OCI-LY1 (cell line): ENCODE measurements at regions not wholly inside any gene's neighbourhood (a gene's known extent, or its start where the extent isn't known, plus 50 kb on each side); places are given as distances from the start of the nearest gene placed in this dataset.

Experiments used
- H2AFZ ChIP-seq: fragments of 200-600 bp; sonication (generic), shearing (Covaris generic); 2 replicates; pipeline ENCODE4 v1.6.0; 2014; ENCODE audit warnings: antibody characterized with exemption, mild to moderate bottlenecking, low read length
- H3F3A ChIP-seq: fragments of 200-600 bp; sonication (generic), shearing (Covaris generic); 2 replicates; pipeline ENCODE4 v1.6.0; 2014; ENCODE audit warnings: mild to moderate bottlenecking, antibody characterized with exemption, low read length, moderate library complexity; ENCODE audit not compliant: insufficient read depth
- H3K27ac ChIP-seq: fragments of 200-600 bp; sonication (generic); 2 replicates; pipeline ENCODE4 v1.5.1; 2014; ENCODE audit warnings: low read length, mixed run types, mild to moderate bottlenecking, low read depth; ENCODE audit not compliant: poor library complexity, severe bottlenecking
- H3K27me3 ChIP-seq: fragments of 200-600 bp; sonication (generic); 2 replicates; pipeline ENCODE4 v1.6.0; 2014; ENCODE audit warnings: antibody characterized with exemption, mild to moderate bottlenecking, low read length, moderate library complexity; ENCODE audit not compliant: insufficient read depth
- H3K36me3 ChIP-seq: fragments of 200-600 bp; sonication (generic); 2 replicates; pipeline ENCODE4 v1.6.1; 2014; ENCODE audit warnings: mild to moderate bottlenecking, antibody characterized with exemption, low read length, moderate library complexity, mixed read lengths; ENCODE audit not compliant: insufficient read depth
- H3K4me1 ChIP-seq: fragments of 200-600 bp; sonication (generic); 2 replicates; pipeline ENCODE4 v1.5.1; 2014; ENCODE audit warnings: mild to moderate bottlenecking, low read length, moderate library complexity; ENCODE audit not compliant: insufficient read depth, severe bottlenecking
- H3K4me2 ChIP-seq: fragments of 200-600 bp; sonication (generic), shearing (Covaris generic); 2 replicates; pipeline ENCODE4 v1.6.1; 2014; ENCODE audit warnings: low read length
- H3K4me3 ChIP-seq: fragments of 200-600 bp; sonication (generic); 2 replicates; pipeline ENCODE4 v1.5.1; 2014; ENCODE audit warnings: low read length, low read depth, mild to moderate bottlenecking, mixed read lengths; ENCODE audit not compliant: poor library complexity, severe bottlenecking
- H3K79me2 ChIP-seq: fragments of 200-600 bp; shearing (Covaris generic); 2 replicates; pipeline ENCODE4 v1.6.1; 2016; ENCODE audit warnings: mixed run types, low read length, mixed read lengths; ENCODE audit not compliant: insufficient read depth
- H3K9ac ChIP-seq: fragments of 200-600 bp; sonication (generic), shearing (Covaris generic); 2 replicates; pipeline ENCODE4 v1.6.1; 2014; ENCODE audit warnings: mild to moderate bottlenecking, low read length, mixed read lengths
- H3K9me2 ChIP-seq: fragments of 200-600 bp; sonication (generic), shearing (Covaris generic); 2 replicates; pipeline ENCODE4 v1.6.1; 2014; ENCODE audit warnings: low read depth, mild to moderate bottlenecking, low read length, mixed read lengths
- H3K9me3 ChIP-seq: fragments of 200-600 bp; shearing (Covaris generic); 2 replicates; pipeline ENCODE4 v1.6.1; 2014; ENCODE audit warnings: low read length, mixed read lengths
- H4K20me1 ChIP-seq: fragments of 200-600 bp; sonication (generic), shearing (Covaris generic); 2 replicates; pipeline ENCODE4 v1.6.0; 2016; ENCODE audit warnings: mild to moderate bottlenecking, low read length; ENCODE audit not compliant: insufficient read depth
- CTCF ChIP-seq: fragments of 200-600 bp; sonication (generic), shearing (Covaris generic); IDR thresholded peaks from 2 replicates; pipeline ENCODE4 v1.5.1; 2017; ENCODE audit warnings: mild to moderate bottlenecking, antibody characterized with exemption, low read length, moderate library complexity, mixed read lengths
- EZH2 ChIP-seq: fragments of 200-600 bp; sonication (generic), shearing (Covaris generic); IDR thresholded peaks from 2 replicates; pipeline ENCODE4 v1.8.0; 2017; ENCODE audit warnings: borderline replicate concordance, mixed run types, mild to moderate bottlenecking, antibody characterized with exemption, low read length, moderate library complexity, mixed read lengths

- TF ChIP-seq EZH2 (no peak), CTCF (no peak)
- Histone ChIP-seq H3K79me2 (no peaks in the 10 kb centered on the region), H3K4me1 (no peaks in the 10 kb centered on the region), H3K36me3 (no peaks in the 10 kb centered on the region), H3K27me3 (no peaks in the 10 kb centered on the region), H4K20me1 (no peaks in the 10 kb centered on the region), H3K9me3 (no peaks in the 10 kb centered on the region), H3F3A (no peaks in the 10 kb centered on the region), H3K9me2 (no peaks in the 10 kb centered on the region), H2AFZ (no peak overlapping the region), H3K9ac (no peak overlapping the region), H3K4me2 (no peak overlapping the region), H3K27ac (no peak overlapping the region), H3K4me3 (no peak overlapping the region)
Measured at GRCh38 chr22:34067031-34067430, 146.8 kb upstream of the LARGE1 start.

GRCh38 chr22:34068001-34068400 lies 147.7 kb upstream of the LARGE1 start:
- Histone ChIP-seq H3K4me1 (no peaks in the 10 kb centered on the region), H3K9me2 (no peaks in the 10 kb centered on the region), H2AFZ (no peak overlapping the region), H3K36me3 (no peaks in the 10 kb centered on the region), H4K20me1 (no peaks in the 10 kb centered on the region), H3K27me3 (no peaks in the 10 kb centered on the region), H3K4me2 (no peak overlapping the region), H3K27ac (no peak overlapping the region), H3F3A (no peaks in the 10 kb centered on the region), H3K9ac (no peak overlapping the region), H3K79me2 (no peaks in the 10 kb centered on the region), H3K9me3 (no peaks in the 10 kb centered on the region), H3K4me3 (no peak overlapping the region)
- TF ChIP-seq EZH2 (no peak), CTCF (no peak)

- no peak overlapping the region for H2AFZ ChIP-seq
- no peaks in the 10 kb centered on the region for H3K79me2 ChIP-seq
- no peak overlapping the region for H3K4me2 ChIP-seq
- no peaks in the 10 kb centered on the region for H3F3A ChIP-seq
- H3K27me3 ChIP-seq, result no peaks in the 10 kb centered on the region
- no peaks in the 10 kb centered on the region for H3K36me3 ChIP-seq
- no peaks in the 10 kb centered on the region for H3K9me2 ChIP-seq
- H3K4me3 ChIP-seq, result no peak overlapping the region
- no peaks in the 10 kb centered on the region for H3K9me3 ChIP-seq
- no peaks in the 10 kb centered on the region for H4K20me1 ChIP-seq
- no peaks in the 10 kb centered on the region for H3K4me1 ChIP-seq
- H3K27ac ChIP-seq, result no peak overlapping the region
- H3K9ac ChIP-seq, result no peak overlapping the region
- TF ChIP-seq CTCF, result no peak
- no peak for TF ChIP-seq EZH2
Measured at GRCh38 chr22:34070051-34070450, 149.8 kb upstream of the LARGE1 start.
